Left lobe of liver (tissue), 2 donors: ENCODE measurements at regions not wholly inside any gene's neighbourhood (a gene's known extent, or its start where the extent isn't known, plus 50 kb on each side); places are given as distances from the start of the nearest gene placed in this dataset.

Experiments
- ATAC-seq: fragments of 200-7000 bp; cut with Tn5 transposase; one replicate; pipeline ENCODE4 v1.9.1; 2020; ENCODE audit warnings: mild to moderate bottlenecking, moderate library complexity
- DNase-seq: peaks from one replicate; pipeline ENCODE4 v3.0.0-alpha.2; 2020; ENCODE audit warnings: low spot score
- donor health status: DM: no; HTN: no; CAD: no; lungs with moderate emphysema.
- donor health status: DM: no; HTN: yes; CAD: no.

GRCh38 chr18:67381608-67382150, 134.8 kb downstream of the DSEL start:
- ATAC-seq (no peak), DNase-seq (no peak)

GRCh38 chr18:67380867-67381266, 135.7 kb downstream of the DSEL start:
- DNase-seq (no peak), ATAC-seq (no peak)

- DNase-seq: no peak
- no peak for ATAC-seq
Measured at GRCh38 chr18:67379981-67380380, 136.5 kb downstream of the DSEL start.

- ATAC-seq (no peak), DNase-seq (no peak)
Measured at GRCh38 chr18:67376372-67376771, 140.1 kb downstream of the DSEL start.

GRCh38 chr18:67373636-67374035, 142.9 kb downstream of the DSEL start:
- ATAC-seq (no peak), DNase-seq (no peak)

- DNase-seq (no peak), ATAC-seq (no peak)
Measured at GRCh38 chr18:67367540-67367939, 149.0 kb downstream of the DSEL start.

- ATAC-seq (no peak), DNase-seq (no peak)
Measured at GRCh38 chr18:67363694-67364093, 152.8 kb downstream of the DSEL start.

- no peak for ATAC-seq
- no peak for DNase-seq
Measured at GRCh38 chr18:67362906-67363305, 153.6 kb downstream of the DSEL start.

- DNase-seq: no peak
- ATAC-seq: peak; percentile 23
Measured at GRCh38 chr18:67359873-67360838, 156.4 kb downstream of the DSEL start.

- no peak for ATAC-seq
- no peak for DNase-seq
Measured at GRCh38 chr18:67358947-67359346, 157.6 kb downstream of the DSEL start.

- DNase-seq (no peak), ATAC-seq (no peak)
Measured at GRCh38 chr18:67354692-67355091, 161.8 kb downstream of the DSEL start.

GRCh38 chr18:67354091-67354490, 162.4 kb downstream of the DSEL start:
- no peak for DNase-seq
- ATAC-seq: no peak

GRCh38 chr18:67347438-67347837, 169.1 kb downstream of the DSEL start:
- no peak for ATAC-seq
- no peak for DNase-seq

GRCh38 chr18:67342159-67342558, 174.4 kb downstream of the DSEL start:
- no peak for ATAC-seq
- DNase-seq: no peak

GRCh38 chr18:67337696-67338095, 178.8 kb downstream of the DSEL start:
- DNase-seq (no peak), ATAC-seq (no peak)

GRCh38 chr18:67331857-67332256, 184.7 kb downstream of the DSEL start:
- ATAC-seq (no peak), DNase-seq (no peak)

- no peak for ATAC-seq
Measured at GRCh38 chr18:67319109-67319508, 197.4 kb downstream of the DSEL start.

GRCh38 chr18:67318651-67319050, 197.9 kb downstream of the DSEL start:
- DNase-seq (no peak), ATAC-seq (no peak)

More at GRCh38 chr18:67319109-67319508, 197.4 kb downstream of the DSEL start:
- DNase-seq: no peak

- ATAC-seq (no peak), DNase-seq (no peak)
Measured at GRCh38 chr18:67310826-67311225, 205.7 kb downstream of the DSEL start.

- DNase-seq (no peak), ATAC-seq (no peak)
Measured at GRCh38 chr18:67308819-67309218, 207.7 kb downstream of the DSEL start.

- DNase-seq (no peak), ATAC-seq (no peak)
Measured at GRCh38 chr18:67305466-67305865, 211.1 kb downstream of the DSEL start.

GRCh38 chr18:67302043-67302442, 214.5 kb downstream of the DSEL start:
- no peak for ATAC-seq
- no peak for DNase-seq
